NCI-H1092 (cell line): ENCODE measurements at regions not wholly inside any gene's neighbourhood (a gene's known extent, or its start where the extent isn't known, plus 50 kb on each side); places are given as distances from the start of the nearest gene placed in this dataset.
"Not testable (repeated sequence)": the region's sequence is repeated elsewhere in the genome, so short reads cannot be mapped to it uniquely, and the experiment has no call there.

Experiments
- DNase-seq: peaks from one replicate; lab custom pipeline; 2025; lab: John Stamatoyannopoulos, UW

GRCh38 chr6:139990856-139991465, 616.5 kb upstream of the CITED2 start:
- no peak for DNase-seq

GRCh38 chr6:139990026-139990686, 615.7 kb upstream of the CITED2 start:
- no peak for DNase-seq

- DNase-seq, result no peak
Measured at GRCh38 chr6:139988685-139989084, 614.2 kb upstream of the CITED2 start.

GRCh38 chr6:139987091-139987490, 612.6 kb upstream of the CITED2 start:
- no peak for DNase-seq

DNA sequence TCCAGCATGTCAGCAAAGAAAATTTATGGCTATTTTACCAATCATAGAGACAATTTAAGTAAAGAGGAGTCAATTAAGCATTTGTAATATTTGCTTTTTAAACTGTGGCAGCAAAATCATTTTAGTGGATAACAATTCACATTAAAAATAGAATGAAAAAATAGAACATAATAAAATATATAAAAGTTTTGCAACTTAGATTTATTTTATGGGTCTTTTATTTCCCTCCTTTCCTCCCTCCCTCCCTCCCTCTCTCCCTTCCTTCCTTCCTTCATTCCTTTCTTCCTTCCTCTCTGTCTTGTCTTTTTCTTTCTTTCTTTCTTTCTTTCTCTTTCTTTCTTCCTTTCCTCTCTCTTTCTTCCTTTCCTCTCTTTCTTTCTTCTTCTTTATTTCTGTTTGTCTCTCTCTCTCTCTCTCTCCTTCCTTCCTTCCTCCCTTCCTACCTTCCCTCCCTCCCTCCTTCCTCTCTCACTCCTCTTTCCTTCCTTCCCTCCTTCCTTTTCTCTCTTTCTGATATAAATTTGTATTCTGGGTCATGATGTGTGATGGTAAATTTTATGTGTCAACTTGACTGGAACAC, 610.9 kb upstream of the CITED2 start:
- DNase-seq, result no peak

- DNase-seq, result no peak
Measured at GRCh38 chr6:139984317-139984716, 609.9 kb upstream of the CITED2 start.

- no peak for DNase-seq
Measured at GRCh38 chr6:139983555-139984276, 609.3 kb upstream of the CITED2 start.

DNA sequence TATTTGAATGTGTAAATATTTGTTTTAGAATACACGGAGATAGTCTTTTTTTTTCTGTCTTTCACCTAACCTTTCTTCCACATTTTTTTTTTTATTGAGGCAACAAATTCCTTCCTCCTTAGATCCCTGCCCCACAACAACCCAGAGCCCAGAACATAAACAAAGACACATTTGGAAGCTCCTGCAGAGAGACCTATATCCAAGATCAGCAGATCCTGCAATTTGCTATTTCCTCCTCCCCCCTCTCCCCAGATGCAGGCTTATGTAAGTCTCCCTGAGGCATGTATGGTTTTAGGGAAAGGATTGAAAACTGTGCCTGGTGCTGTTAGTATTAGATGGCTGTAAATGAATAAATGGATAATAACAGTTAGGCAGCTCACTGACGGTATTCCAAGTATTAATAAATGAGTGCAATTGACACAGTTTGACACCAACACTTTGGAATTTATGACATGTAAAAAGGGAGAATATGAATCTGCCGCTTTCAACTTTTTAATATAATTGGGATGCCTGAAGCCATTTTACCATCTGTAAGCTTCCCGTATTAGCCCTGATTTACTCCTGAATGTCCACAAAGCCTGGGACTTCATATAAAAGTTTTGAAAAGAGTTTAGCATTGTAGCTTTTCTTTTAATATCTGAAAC, 608.3 kb upstream of the CITED2 start:
- DNase-seq, result no peak

DNA sequence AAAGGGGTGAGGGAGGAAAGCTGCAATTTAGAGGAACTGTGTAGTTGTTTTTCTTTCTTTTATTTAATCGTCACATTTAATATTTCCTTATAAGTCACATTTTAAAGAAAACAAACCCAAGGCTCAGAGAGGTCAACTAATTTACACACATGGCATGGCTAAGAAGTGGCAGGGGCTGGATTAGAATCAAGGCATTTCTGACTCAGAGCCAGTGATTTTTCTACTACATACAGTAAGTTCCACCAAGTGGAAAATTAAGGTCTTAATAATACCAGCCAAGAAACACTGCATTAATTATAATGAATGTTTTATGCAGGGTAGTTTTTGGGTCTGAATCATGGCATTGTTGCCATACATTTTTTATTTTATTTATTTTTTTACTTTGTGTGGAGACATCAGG, 607.7 kb upstream of the CITED2 start:
- DNase-seq, result no peak

DNA sequence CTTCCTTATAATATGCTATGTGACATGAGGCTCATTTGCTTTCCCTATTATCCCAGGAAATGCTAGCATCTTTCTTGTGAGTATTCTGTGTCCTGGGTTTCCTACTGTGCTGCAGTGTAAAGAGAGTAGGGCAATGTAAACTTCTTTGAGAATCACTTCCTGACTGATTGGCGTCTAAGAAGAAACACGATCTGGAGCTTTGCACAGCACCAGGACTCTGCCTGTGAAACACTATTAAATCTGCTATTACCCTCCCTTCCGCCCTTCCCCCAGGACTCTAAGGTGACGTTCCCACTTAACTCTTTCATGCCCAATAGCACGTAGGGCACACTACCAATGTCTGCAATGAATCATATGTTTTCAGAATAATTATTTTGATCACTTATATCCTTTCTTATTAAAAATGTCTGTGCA, 607.3 kb upstream of the CITED2 start:
- no peak for DNase-seq

DNA sequence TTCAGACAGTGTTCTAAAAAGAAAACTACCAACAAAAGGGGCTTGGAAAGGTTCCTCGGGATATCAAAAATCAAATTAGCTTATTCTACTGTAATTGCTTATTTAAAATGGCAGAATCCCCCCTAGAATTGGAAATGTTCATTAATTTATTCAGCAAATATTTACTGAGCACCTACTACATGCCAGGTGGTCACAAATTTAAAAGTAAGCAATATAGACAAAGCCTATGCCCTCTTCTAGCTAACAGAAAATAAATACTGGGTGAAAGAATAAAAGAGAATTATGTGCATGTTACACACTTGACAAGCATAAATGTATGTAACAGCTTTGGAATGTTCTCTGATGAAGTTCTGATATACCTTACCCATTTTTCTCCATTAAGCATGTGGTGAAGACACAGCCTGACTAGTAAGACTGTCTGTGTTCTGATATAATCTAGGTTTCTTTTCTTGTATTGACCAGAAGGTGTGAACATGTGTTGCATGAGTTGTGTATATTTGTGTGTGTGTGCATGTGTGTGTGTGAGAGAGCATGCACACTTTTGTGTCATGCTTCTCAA, 606.7 kb upstream of the CITED2 start:
- DNase-seq, result no peak

DNA sequence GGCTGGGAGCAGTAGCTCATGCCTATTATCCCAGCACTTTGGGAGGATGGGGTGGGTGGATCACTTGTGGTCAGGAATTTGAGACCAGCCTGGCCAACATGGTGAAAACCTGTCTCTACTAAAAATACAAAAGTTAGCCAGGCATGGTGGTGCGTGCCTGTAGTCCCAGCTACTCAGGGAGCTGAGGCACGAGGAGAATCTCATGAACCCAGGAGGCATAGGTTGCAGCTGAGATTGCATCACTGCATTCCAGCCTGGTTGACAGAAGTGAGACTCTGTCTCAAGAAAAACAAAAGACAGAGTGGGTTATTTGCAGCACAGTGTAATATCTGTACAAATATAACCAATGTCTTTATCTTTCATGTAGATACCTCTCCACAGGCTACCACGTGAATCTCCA, 606.2 kb upstream of the CITED2 start:
- not testable (repeated sequence) for DNase-seq

DNA sequence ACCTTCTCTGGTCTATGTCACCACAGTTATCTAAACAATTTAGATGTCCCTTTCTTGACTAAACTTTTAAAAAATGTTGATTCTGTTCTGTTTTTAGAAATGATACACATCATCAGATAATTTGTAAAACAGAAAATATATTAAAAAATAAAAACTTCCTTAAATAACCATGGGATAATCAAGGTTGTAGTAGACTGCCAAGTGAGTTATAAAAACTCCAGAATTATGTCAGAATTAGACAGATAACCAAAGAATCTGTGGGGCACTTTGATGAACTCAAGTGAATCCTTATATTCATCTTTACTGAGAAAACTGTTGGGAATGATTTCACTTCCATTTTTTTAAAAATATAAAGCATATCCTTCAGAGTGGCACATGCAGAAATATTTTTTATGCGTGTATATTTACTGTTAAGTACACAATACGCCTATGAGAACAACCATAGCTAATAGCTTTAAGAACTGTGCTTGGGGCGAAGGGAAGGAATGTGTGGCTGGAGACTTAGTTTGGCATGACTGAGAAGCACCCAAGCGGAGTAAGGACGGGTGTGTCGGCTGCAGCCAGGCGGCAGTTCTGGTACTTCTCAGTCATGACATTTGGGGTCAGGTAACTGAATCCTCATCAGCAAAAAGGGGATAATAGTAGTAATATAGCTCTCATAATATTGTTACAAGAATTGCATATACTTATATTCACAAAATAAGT, 604.7 kb upstream of the CITED2 start:
- no peak for DNase-seq

GRCh38 chr6:139977887-139978332, 603.5 kb upstream of the CITED2 start:
- no peak for DNase-seq

GRCh38 chr6:139973669-139974344, 599.4 kb upstream of the CITED2 start:
- DNase-seq, result no peak

- DNase-seq, result no peak
Measured at GRCh38 chr6:139972116-139972515, 597.7 kb upstream of the CITED2 start.

DNA sequence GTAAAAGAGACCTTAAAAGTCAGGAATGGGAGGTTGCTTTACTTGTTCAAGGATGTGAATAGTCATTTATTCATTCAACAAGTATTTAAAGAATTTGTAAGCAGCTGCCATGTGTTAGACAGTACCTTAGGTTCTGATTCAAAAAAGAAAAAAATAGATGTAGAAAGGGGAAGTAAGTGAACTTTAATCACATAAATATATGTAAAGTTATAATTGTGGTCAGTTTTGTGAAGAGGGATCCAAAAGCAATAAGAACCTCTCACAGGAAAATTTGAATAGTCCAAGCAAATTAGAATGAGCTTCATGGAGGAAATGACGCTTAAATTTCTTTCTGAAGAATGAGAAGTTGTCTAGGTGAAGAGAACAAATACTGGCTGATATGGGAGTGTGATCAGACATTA, 596.1 kb upstream of the CITED2 start:
- no peak for DNase-seq

DNA sequence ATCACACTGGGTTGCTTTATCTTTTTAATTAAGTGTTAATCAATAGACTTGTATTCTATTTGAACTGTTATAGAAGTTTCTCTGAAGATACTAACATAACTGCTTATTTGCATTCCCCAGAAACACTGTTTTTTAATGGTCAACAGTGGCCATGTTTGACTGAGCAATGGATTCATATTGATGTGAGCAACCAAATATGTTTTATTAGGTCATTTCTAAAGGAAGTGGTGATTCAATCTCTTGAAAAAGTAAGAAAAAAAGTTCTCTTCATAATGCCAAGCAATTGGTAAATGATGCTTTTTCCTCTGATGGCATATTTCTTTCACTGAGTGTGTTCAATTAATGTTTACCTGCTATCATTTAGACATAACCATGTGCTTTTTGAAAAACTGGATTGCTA, 593.0 kb upstream of the CITED2 start:
- DNase-seq, result no peak

DNA sequence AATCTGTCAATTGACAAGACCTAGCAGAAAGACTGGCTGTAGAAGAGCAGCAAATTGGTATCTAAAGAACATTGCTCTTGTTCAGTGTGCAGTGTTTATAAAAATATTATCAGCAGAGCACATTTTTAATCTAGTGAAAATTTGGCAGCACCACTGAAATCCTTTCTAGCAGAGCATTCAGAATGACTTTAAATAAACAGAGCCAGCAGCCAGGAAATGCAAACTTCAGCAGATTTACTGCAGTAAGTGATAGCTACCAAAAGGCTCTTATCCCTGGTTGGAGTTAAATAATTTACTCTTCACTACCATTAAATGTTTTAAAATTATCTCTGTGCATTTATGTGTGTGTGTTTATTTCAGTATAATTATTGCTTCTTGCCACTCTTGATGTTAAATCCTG, 590.9 kb upstream of the CITED2 start:
- no peak for DNase-seq

DNA sequence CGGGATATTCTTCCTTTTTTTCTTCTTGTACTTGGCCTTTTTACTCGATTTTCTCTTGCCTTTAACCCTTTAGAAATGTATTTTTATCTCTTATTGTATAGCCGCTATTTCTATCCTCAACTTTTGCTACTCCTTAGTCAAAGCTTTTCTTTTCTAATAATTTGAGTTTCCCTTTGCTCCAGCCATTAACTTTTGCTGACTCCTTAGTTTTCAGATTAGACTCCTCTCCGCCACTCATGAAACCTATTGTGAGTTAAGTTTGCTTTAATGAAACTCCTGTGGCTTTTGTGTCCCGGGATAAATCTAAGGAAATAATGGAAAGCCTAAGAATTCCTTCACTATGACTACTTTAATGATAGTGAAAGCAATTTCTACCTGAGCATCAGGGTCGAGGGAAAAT, 590.3 kb upstream of the CITED2 start:
- DNase-seq, result no peak
